Tibial artery (tissue), 4 donors: ENCODE measurements at regions not wholly inside any gene's neighbourhood (a gene's known extent, or its start where the extent isn't known, plus 50 kb on each side); places are given as distances from the start of the nearest gene placed in this dataset.

Experiments used
- DNase-seq, 2 donors: peaks; one replicate each; pipeline ENCODE4 v3.0.0-alpha.2; 2019
- H3K27ac ChIP-seq, 2 donors: fragments of 200-600 bp; sonication (generic) in 1 of 2; 1 replicate in 1 of 2; 2 replicates in 1 of 2; pipeline ENCODE4 v1.5.1; 2018 to 2019; ENCODE audit warnings: mild to moderate bottlenecking in 1 of 2
- H3K27me3 ChIP-seq, 2 donors: fragments of 200-600 bp; sonication (generic) in 1 of 2; one replicate each; pipeline versions ENCODE4 v1.5.1 to v1.6.0; 2016 to 2019
- H3K36me3 ChIP-seq, 3 donors: fragments of 200-600 bp; sonication (generic) in 2 of 3; one replicate each; pipeline ENCODE4 v1.5.1; 2016 to 2019; ENCODE audit warnings: mild to moderate bottlenecking in 2 of 3
- H3K4me1 ChIP-seq, 4 donors: fragments of 200-600 bp; sonication (generic) in 2 of 4; 1 replicate in 3 of 4; 2 replicates in 1 of 4; pipeline ENCODE4 v1.5.1; 2016 to 2019
- H3K4me3 ChIP-seq, 2 donors: fragments of 200-600 bp; sonication (generic) in 1 of 2; 1 replicate in 1 of 2; 2 replicates in 1 of 2; pipeline ENCODE4 v1.5.1; 2018 to 2019; ENCODE audit warnings: mild to moderate bottlenecking in 2 of 2
- H3K9me3 ChIP-seq, 3 donors: fragments of 200-600 bp; sonication (generic) in 1 of 3; one replicate each; pipeline ENCODE4 v1.5.1; 2016 to 2019
- CTCF ChIP-seq, 2 experiments: fragments of 200-600 bp in 1 of 2; fragments of 450-650 bp in 1 of 2; IDR thresholded peaks; one replicate each; pipeline ENCODE4 v1.5.1; 2017 to 2019; ENCODE audit warnings: antibody characterized with exemption in 2 of 2, mild to moderate bottlenecking in 1 of 2, moderate library complexity in 1 of 2
- intact Hi-C: fragments of 100-400 bp; cut with DNase I; formaldehyde crosslinking; loops from one replicate; pipeline ENCODE4 v1.15.0; 2023; ENCODE audit warnings: low total_unique reads

- H3K36me3 ChIP-seq = no peaks in the 10 kb centered on the region
- intact Hi-C loops = no loop called here
- H3K4me1 ChIP-seq = no peaks in the 10 kb centered on the region
- no peak overlapping the region for H3K27ac ChIP-seq
- no peaks in the 10 kb centered on the region for H3K27me3 ChIP-seq
- no peak for TF ChIP-seq CTCF (IDR thresholded peaks at IDR 0.05)
- H3K4me3 ChIP-seq = no peak overlapping the region
- peaks cover 0 to 3% (median 0%) of the 10 kb centered on the region in 3 donors for H3K9me3 ChIP-seq
- DNase-seq = no peak
Observed at GRCh38 chr17:82998637-82999036, 80.8 kb upstream of the METRNL start.

- Histone ChIP-seq H3K27me3 (no peaks in the 10 kb centered on the region), H3K27ac (no peak overlapping the region), H3K4me3 (no peak overlapping the region), H3K36me3 (peaks cover 0 to 6% (median 4%) of the 10 kb centered on the region in 3 donors), H3K4me1 (no peaks in the 10 kb centered on the region), H3K9me3 (peaks cover 0 to 3% (median 0%) of the 10 kb centered on the region in 3 donors)
- intact Hi-C loops = no loop called here
- no peak for DNase-seq
- TF ChIP-seq CTCF (IDR thresholded peaks at IDR 0.05) = no peak
Observed at GRCh38 chr17:83000738-83001137, 78.7 kb upstream of the METRNL start.

- no peak for DNase-seq
Observed at GRCh38 chr17:83002118-83002805, 77.1 kb upstream of the METRNL start.

GRCh38 chr17:83004791-83005380 lies 74.5 kb upstream of the METRNL start:
- no peak overlapping the region for H3K27ac ChIP-seq
- no peaks in the 10 kb centered on the region for H3K9me3 ChIP-seq
- intact Hi-C loops = no loop called here
- no peaks in the 10 kb centered on the region for H3K4me1 ChIP-seq
- H3K36me3 ChIP-seq = peaks cover 0 to 6% (median 4%) of the 10 kb centered on the region in 3 donors
- H3K27me3 ChIP-seq = no peaks in the 10 kb centered on the region
- DNase-seq = no peak
- no peak overlapping the region for H3K4me3 ChIP-seq
- no peak for TF ChIP-seq CTCF (IDR thresholded peaks at IDR 0.05)

More at GRCh38 chr17:83002118-83002805, 77.1 kb upstream of the METRNL start:
- H3K27me3 ChIP-seq = no peaks in the 10 kb centered on the region
- H3K4me3 ChIP-seq = no peak overlapping the region
- TF ChIP-seq CTCF (IDR thresholded peaks at IDR 0.05) = no peak
- no peak overlapping the region for H3K27ac ChIP-seq
- H3K36me3 ChIP-seq = peaks cover 0 to 6% (median 4%) of the 10 kb centered on the region in 3 donors
- H3K4me1 ChIP-seq = no peaks in the 10 kb centered on the region
- H3K9me3 ChIP-seq = peaks cover 0 to 3% (median 0%) of the 10 kb centered on the region in 3 donors
- intact Hi-C loops = no loop called here

- DNase-seq = peak in 1 of 2 donors; percentile 54
- Histone ChIP-seq H3K36me3 (peaks cover 0 to 6% (median 4%) of the 10 kb centered on the region in 3 donors), H3K27me3 (no peaks in the 10 kb centered on the region), H3K9me3 (no peaks in the 10 kb centered on the region), H3K4me3 (no peak overlapping the region), H3K27ac (no peak overlapping the region), H3K4me1 (no peaks in the 10 kb centered on the region)
- no peak for TF ChIP-seq CTCF (IDR thresholded peaks at IDR 0.05)
- intact Hi-C loops = no loop called here
Observed at GRCh38 chr17:83005639-83006038, 73.8 kb upstream of the METRNL start.
